GM06990 (cell line): ENCODE measurements at regions not wholly inside any gene's neighbourhood (a gene's known extent, or its start where the extent isn't known, plus 50 kb on each side); places are given as distances from the start of the nearest gene placed in this dataset.

Source experiments
- DNase-seq: peaks from one replicate; pipeline ENCODE4 v3.0.0-alpha.2; 2011; ENCODE audit not compliant: insufficient read length; ENCODE audit errors: extremely low read depth
- H3K27me3 ChIP-seq: replicated peaks from 2 replicates; pipeline ENCODE4 v1.6.0; 2011; ENCODE audit warnings: low read length; ENCODE audit not compliant: control insufficient read depth, insufficient read depth
- H3K36me3 ChIP-seq: 2 replicates; pipeline ENCODE4 v1.5.1; 2011; ENCODE audit warnings: low read length; ENCODE audit not compliant: control insufficient read depth, insufficient read depth
- H3K4me3 ChIP-seq: replicated peaks from 2 replicates; pipeline ENCODE4 v1.5.1; 2011; ENCODE audit warnings: low read depth, mild to moderate bottlenecking, control low read depth, low read length
- CTCF ChIP-seq: IDR thresholded peaks from 2 replicates; pipeline ENCODE4 v1.5.1; 2011; ENCODE audit warnings: low read length, control low read depth, mild to moderate bottlenecking, inconsistent platforms; ENCODE audit not compliant: insufficient read depth, poor library complexity, severe bottlenecking

GRCh38 chr10:113986316-113986715 lies 57.4 kb upstream of the ADRB1 start:
- Histone ChIP-seq H3K36me3 (no peaks in the 10 kb centered on the region), H3K27me3 (no peaks in the 10 kb centered on the region), H3K4me3 (no peak overlapping the region)
- no peak for DNase-seq
- no peak for TF ChIP-seq CTCF

GRCh38 chr10:113987156-113987555 lies 56.5 kb upstream of the ADRB1 start:
- DNase-seq = no peak
- no peaks in the 10 kb centered on the region for H3K36me3 ChIP-seq
- no peak overlapping the region for H3K4me3 ChIP-seq
- TF ChIP-seq CTCF = no peak
- H3K27me3 ChIP-seq = no peaks in the 10 kb centered on the region

GRCh38 chr10:113987805-113988204 lies 55.9 kb upstream of the ADRB1 start:
- no peak for TF ChIP-seq CTCF
- Histone ChIP-seq H3K36me3 (no peaks in the 10 kb centered on the region), H3K4me3 (no peak overlapping the region), H3K27me3 (no peaks in the 10 kb centered on the region)
- no peak for DNase-seq

GRCh38 chr10:113988535-113988934 lies 55.1 kb upstream of the ADRB1 start:
- Histone ChIP-seq H3K27me3 (no peaks in the 10 kb centered on the region), H3K36me3 (no peaks in the 10 kb centered on the region)
- DNase-seq = no peak

GRCh38 chr10:113991091-113991860 lies 52.4 kb upstream of the ADRB1 start:
- no peaks in the 10 kb centered on the region for H3K36me3 ChIP-seq
- TF ChIP-seq CTCF = no peak
- no peaks in the 10 kb centered on the region for H3K27me3 ChIP-seq
- no peak overlapping the region for H3K4me3 ChIP-seq
- DNase-seq = peak; percentile 20

More at GRCh38 chr10:113988535-113988934, 55.1 kb upstream of the ADRB1 start:
- no peak for TF ChIP-seq CTCF
- no peak overlapping the region for H3K4me3 ChIP-seq
